MCF 10A (cell line): ENCODE measurements at regions not wholly inside any gene's neighbourhood (a gene's known extent, or its start where the extent isn't known, plus 50 kb on each side); places are given as distances from the start of the nearest gene placed in this dataset.

Source experiments
- BruUV-seq: library from RNA; stranded (reverse); fragments of 400-500 nt; replicated peaks from 2 replicates; lab custom pipeline; 2021; lab: Mats Ljungman, UMichigan
- CTCF ChIA-PET: fragments of 300-600 bp; sonication (Branson Sonifier 250); formaldehyde crosslinking; extraction: SDS; loops from one replicate; lab custom pipeline; 2021; ENCODE audit warnings: antibody characterized with exemption, inconsistent platforms; lab: Yijun Ruan, JAX
- POLR2A ChIA-PET: fragments of 300-600, 350-650 bp; sonication (Branson Sonifier 250); formaldehyde crosslinking; extraction: SDS; loops from one replicate; lab custom pipeline; 2020; ENCODE audit warnings: antibody characterized with exemption, inconsistent platforms; lab: Yijun Ruan, JAX
- DNase-seq: peaks from one replicate; pipeline ENCODE4 v3.0.0-alpha.2; 2018; ENCODE audit not compliant: unreplicated experiment
- H3K27ac Mint-ChIP-seq: one replicate; pipeline ENCODE4 v1.8.0; 2022; ENCODE audit warnings: mild to moderate bottlenecking, low read depth, mixed read lengths; ENCODE audit not compliant: unreplicated experiment
- H3K27me3 Mint-ChIP-seq: one replicate; pipeline ENCODE4 v1.8.0; 2022; ENCODE audit warnings: mixed read lengths; ENCODE audit not compliant: insufficient read depth, unreplicated experiment
- H3K36me3 Mint-ChIP-seq: one replicate; pipeline ENCODE4 v1.8.0; 2022; ENCODE audit warnings: mild to moderate bottlenecking, moderate library complexity, mixed read lengths; ENCODE audit not compliant: insufficient read depth, unreplicated experiment
- H3K4me1 Mint-ChIP-seq: one replicate; pipeline ENCODE4 v1.8.0; 2022; ENCODE audit warnings: mixed read lengths; ENCODE audit not compliant: insufficient read depth, unreplicated experiment
- H3K4me3 Mint-ChIP-seq: one replicate; pipeline ENCODE4 v1.8.0; 2022; ENCODE audit warnings: mild to moderate bottlenecking, moderate library complexity, mixed read lengths; ENCODE audit not compliant: unreplicated experiment
- H3K9me3 Mint-ChIP-seq: one replicate; pipeline ENCODE4 v1.8.0; 2022; ENCODE audit warnings: mixed read lengths; ENCODE audit not compliant: unreplicated experiment
- CTCF ChIP-seq: fragments of 200-600 bp; IDR thresholded peaks from one replicate; pipeline ENCODE4 v1.8.0; 2022; ENCODE audit warnings: antibody characterized with exemption, mild to moderate bottlenecking; ENCODE audit not compliant: unreplicated experiment
- intact Hi-C: fragments of 100-400 bp; cut with micrococcal nuclease; formaldehyde crosslinking; loops from 2 replicates; pipeline ENCODE4 v1.14.1; 2022

- ChIA-PET POLR2A (interaction anchor here (0.6 to 1.0 kb wide), 2 partner anchors 67 to 130 kb away, joined by 3 read pairs; no protein-coding TSS in a partner anchor), CTCF (interaction anchor here (0.6 to 1.3 kb wide), 3 partner anchors 15 to 501 kb away, joined by 3 to 4 read pairs (median 3); no protein-coding TSS in a partner anchor)
- H3K27me3 Mint-ChIP-seq = no peaks in the 10 kb centered on the region
- peak overlapping the region; percentile 86 for H3K27ac Mint-ChIP-seq
- BruUV-seq = no TSS peak
- DNase-seq = peak; percentile 66
- no peak for TF ChIP-seq CTCF
- H3K9me3 Mint-ChIP-seq = no peaks in the 10 kb centered on the region
- H3K4me3 Mint-ChIP-seq = peak overlapping the region; percentile 53
- intact Hi-C loops = no loop called here
- no peaks in the 10 kb centered on the region for H3K36me3 Mint-ChIP-seq
- peaks cover 16% of the 10 kb centered on the region for H3K4me1 Mint-ChIP-seq
Measured at GRCh38 chr9:91500509-91501014, 76.9 kb upstream of the NFIL3 start.

- Mint-ChIP-seq H3K4me1 (peaks cover 16% of the 10 kb centered on the region), H3K4me3 (no peak overlapping the region), H3K27me3 (no peaks in the 10 kb centered on the region), H3K9me3 (no peaks in the 10 kb centered on the region), H3K27ac (no peak overlapping the region), H3K36me3 (no peaks in the 10 kb centered on the region)
- no peak for TF ChIP-seq CTCF
- ChIA-PET POLR2A (no interaction called here), CTCF (interaction anchor here (0.6 to 1.0 kb wide), 3 partner anchors 180 to 254 kb away, joined by 3 to 4 read pairs (median 3); no protein-coding TSS in a partner anchor)
- no TSS peak for BruUV-seq
- intact Hi-C loops = no loop called here
- no peak for DNase-seq
Measured at GRCh38 chr9:91496351-91496750, 72.7 kb upstream of the NFIL3 start.

- no peaks in the 10 kb centered on the region for H3K36me3 Mint-ChIP-seq
- peak; percentile 23 for DNase-seq
- ChIA-PET POLR2A (interaction anchor here (0.7 kb wide), 1 partner anchor 63 kb away, joined by 3 read pairs; no protein-coding TSS in a partner anchor), CTCF (no interaction called here)
- no peak for TF ChIP-seq CTCF
- BruUV-seq = no TSS peak
- no peaks in the 10 kb centered on the region for H3K9me3 Mint-ChIP-seq
- H3K27me3 Mint-ChIP-seq = no peaks in the 10 kb centered on the region
- intact Hi-C loops = no loop called here
- no peak overlapping the region for H3K27ac Mint-ChIP-seq
- peaks cover 8% of the 10 kb centered on the region for H3K4me1 Mint-ChIP-seq
- H3K4me3 Mint-ChIP-seq = no peak overlapping the region
Measured at GRCh38 chr9:91495450-91495849, 71.8 kb upstream of the NFIL3 start.

GRCh38 chr9:91494751-91495150, 71.1 kb upstream of the NFIL3 start:
- intact Hi-C loops = no loop called here
- Mint-ChIP-seq H3K36me3 (no peaks in the 10 kb centered on the region), H3K4me3 (no peak overlapping the region), H3K9me3 (no peaks in the 10 kb centered on the region), H3K4me1 (peaks cover under 1% of the 10 kb centered on the region), H3K27me3 (no peaks in the 10 kb centered on the region), H3K27ac (no peak overlapping the region)
- no peak for DNase-seq
- no TSS peak for BruUV-seq
- CTCF ChIA-PET = no interaction called here
- POLR2A ChIA-PET = interaction anchor here (0.7 kb wide), 1 partner anchor 62 kb away, joined by 3 read pairs; no protein-coding TSS in a partner anchor
- TF ChIP-seq CTCF = no peak
